A172 (cell line): ENCODE measurements at regions not wholly inside any gene's neighbourhood (a gene's known extent, or its start where the extent isn't known, plus 50 kb on each side); places are given as distances from the start of the nearest gene placed in this dataset.

Source experiments
- DNase-seq: peaks from one replicate; pipeline ENCODE4 v3.0.0-alpha.2; 2015; ENCODE audit warnings: low spot score

DNA sequence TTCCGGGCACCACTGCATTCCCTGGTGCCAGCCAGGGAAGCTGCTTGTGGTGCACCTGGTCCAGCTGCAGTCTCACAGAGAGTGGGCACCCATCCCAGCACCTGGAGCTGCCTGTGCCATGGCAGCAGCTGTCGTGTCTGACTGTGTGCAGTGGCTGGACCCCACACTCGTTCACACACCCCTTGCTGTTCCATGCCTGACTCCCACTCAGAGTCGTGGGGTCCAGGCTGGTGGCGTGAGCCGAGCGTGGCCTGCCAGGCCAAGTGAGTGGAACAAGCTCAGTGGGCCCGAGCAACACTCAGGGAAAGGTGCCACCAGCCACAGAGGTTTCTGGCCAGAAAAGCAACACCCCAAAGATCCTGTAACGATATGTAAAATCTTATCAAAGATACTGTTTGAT is 97.2 kb upstream of the KCNK1 start:
- no peak for DNase-seq

GRCh38 chr1:233518344-233518743 is 95.6 kb upstream of the KCNK1 start:
- peak; percentile 75 for DNase-seq

DNA sequence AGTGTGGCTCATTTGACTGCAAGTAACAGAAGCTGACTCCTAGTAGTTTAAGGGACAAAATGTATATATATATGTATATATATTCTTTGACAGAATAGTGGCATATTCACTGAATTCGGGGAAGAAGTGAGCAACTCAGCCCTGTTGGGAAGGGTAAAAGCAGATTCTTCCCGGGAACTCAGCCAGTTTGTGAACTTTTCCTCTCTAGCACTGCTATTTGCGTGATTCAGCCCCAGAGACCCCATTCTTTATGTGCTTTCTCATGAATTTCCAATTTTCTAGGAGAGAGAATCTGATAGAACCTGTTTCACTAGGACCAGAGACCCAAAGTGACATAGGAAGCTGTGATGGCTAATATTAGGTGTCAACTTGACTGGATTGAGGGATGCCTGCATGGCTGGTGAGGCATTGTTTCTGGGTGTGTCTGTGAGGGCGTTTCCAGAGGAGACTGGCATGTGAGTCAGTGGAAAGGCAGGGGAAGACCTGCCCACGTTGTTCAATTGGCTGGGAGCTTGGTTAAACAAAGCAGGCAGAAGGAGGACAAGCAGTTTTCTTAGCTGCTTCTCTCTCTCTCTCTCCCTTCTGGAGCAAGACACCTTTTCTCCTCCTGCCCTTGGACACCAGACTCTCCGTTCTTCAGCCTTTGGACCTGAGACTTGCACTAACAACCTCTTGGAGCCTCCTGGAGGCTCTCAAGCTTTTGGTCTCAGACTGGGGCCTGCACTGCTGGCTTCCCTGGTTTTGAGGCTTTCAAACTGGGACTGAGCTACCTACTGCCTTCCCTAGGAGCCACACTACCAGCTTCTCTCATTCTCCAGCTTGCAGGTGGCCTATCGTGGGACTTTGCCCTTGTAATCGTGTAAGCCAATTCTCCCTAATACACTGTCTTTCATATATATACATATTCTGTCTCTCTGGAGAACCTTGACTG is 93.4 kb upstream of the KCNK1 start:
- peak; percentile 88 for DNase-seq

DNA sequence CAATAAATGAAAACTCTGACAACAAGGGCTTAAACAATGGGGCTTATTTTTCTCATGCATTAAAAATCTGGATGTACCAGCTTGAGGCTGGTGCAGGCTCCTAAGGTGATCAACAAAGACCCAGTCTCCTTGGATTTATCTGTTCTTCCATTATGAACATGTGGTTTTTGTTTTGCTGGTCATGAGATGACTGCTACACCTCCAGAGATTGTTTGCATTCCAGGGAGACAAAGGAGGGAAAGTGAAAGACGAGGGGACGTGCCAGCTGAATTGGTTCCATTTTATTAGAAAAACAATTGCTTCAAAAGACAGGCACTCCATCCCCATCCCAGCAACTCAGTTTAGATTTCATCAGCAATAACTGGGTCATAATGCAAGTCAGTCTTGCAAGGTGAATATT is 90.9 kb upstream of the KCNK1 start:
- no peak for DNase-seq

GRCh38 chr1:233527818-233528217 is 86.1 kb upstream of the KCNK1 start:
- no peak for DNase-seq

- DNase-seq, result no peak
Measured at GRCh38 chr1:233530665-233531386, 83.1 kb upstream of the KCNK1 start.

- DNase-seq, result no peak
Measured at GRCh38 chr1:233540816-233541215, 73.1 kb upstream of the KCNK1 start.

DNA sequence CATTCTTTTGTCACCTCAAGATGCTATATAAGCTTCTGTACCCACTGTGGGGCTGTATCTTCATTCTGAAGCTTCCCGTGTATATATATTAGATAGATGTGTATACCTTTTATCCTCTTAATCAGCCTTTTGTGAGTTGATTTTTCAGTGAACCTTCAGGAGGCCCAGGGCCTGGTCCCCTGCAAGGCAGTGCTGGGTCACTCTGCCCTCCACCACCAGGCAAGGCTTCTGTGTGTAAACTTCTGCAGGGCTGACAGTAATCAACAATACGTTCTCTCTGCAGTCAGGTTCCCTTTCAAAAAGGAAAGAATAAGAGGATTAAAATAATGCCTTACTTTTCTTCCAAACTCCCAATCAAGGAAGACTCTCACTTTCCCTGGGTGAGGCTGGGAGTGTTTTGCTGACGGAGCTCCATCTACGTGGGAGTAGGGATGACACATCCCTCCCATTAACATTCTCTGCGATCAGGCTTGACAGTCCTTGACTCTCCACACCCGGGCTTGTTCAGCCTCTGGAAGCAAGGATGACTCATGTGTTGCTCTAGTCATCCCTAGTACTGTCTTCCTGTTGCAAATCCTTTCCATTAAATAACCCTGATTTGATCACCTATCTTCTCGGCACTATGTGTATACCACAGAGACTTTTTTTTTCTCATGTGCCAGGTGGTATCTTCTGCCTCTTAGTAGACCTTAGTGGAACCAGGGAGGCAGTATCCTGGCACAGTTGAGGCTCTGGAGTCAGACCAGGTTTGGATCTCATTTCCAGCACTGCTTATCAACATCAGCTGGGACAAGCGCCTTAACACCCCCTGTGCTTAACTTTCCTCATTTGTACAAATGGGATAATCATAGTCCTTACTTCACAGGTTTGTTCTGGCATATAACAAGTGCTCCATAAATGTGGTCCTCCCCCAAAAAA is 70.3 kb upstream of the KCNK1 start:
- peak; percentile 99 for DNase-seq

DNA sequence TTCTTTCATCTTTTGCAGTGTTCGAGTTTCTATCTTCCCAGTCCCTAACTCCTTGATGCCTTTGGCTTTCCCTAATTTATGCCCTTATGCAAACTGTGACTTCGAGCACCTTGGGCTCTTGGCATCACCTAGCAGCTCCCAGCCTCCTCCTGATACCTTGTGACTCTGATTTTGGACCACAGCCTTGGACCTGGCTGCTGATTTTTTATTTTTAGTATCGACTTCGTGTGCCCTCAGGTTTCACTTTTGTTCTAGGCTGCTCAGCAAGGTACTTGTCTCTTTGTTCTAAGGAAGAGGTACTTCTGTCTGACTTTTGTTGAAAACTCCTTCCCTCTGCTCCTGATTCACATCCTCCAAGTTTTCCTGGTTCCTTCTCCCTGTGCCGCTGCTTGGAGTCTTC is 69.6 kb upstream of the KCNK1 start:
- no peak for DNase-seq

DNA sequence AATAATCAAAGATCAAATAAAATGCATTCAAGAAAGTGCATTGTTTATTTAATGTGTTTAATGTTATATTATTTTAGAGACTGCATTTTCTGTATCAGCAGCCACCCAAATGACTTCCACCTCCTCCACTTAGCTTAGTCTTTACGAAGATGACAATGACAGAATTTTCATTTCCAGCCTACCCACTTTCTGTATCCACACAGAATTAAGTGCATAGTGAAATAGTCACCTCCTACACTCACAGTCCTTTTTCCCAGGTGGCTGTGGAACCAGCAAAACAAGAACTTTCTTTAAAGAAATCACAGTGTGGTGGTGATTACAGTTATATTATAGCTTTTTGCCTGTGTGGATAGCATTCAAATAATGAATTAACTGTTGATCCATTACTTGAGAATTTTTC is 66.2 kb upstream of the KCNK1 start:
- DNase-seq, result no peak

- no peak for DNase-seq
Measured at GRCh38 chr1:233549404-233549803, 64.5 kb upstream of the KCNK1 start.

GRCh38 chr1:233549917-233550316 is 64.0 kb upstream of the KCNK1 start:
- no peak for DNase-seq

DNA sequence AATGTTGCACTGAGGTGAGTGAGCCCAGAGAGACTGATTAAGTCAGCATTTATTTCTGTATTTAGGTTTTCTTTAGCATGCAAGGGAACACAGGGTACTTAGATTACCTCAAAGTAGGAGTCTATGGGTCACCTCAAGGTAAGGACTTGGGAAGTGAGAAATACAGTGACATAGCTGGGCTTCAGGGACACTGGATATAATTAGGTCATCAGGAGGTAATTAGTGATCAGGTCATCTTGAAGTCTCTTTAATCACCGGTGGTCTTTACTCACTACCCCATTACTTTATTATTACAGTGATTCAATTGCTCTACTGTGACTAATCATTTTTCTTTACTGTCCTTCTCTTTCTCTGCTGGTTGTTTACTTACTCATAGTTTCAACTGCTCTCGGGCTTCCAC is 59.9 kb upstream of the KCNK1 start:
- DNase-seq, result peak; percentile 14

GRCh38 chr1:233561708-233562426 is 52.0 kb upstream of the KCNK1 start:
- DNase-seq, result no peak
